ENCODE measurements at regions not wholly inside any gene's neighbourhood (a gene's known extent, or its start where the extent isn't known, plus 50 kb on each side); places are given as distances from the start of the nearest gene placed in this dataset.

DNA sequence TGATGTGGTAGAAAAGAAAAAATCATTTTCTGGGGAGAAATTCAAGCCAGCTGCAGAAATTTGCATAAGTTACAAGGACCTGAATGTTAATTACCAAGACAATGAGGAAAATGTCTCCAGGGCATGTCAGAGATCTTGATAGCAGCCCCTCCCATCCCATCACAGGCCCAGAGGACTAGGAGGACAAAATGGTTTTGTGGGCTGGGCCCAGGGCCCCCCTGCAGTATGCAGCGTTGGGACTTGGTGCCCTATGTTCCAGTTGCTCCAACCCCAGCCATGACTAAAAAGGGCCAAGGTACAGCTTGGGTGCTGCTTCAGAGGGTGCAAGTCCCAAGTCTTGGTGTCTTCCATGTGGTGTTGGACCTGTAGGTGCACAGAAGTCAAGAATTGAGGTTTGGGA is 76.6 kb upstream of the SOX1 start:
- Histone ChIP-seq H3K9me3 (ENCODE audit: low read depth, low read length, poor library complexity, severe bottlenecking) (peaks cover 7% of the 10 kb centered on the region), H3K4me3 (ENCODE audit: low read depth, low read length, poor library complexity, severe bottlenecking) (no peak overlapping the region), H3K4me1 (ENCODE audit: insufficient read depth, low read length, poor library complexity, severe bottlenecking) (no peaks in the 10 kb centered on the region), H3K27me3 (replicated peaks; ENCODE audit: insufficient read depth, low read depth, low read length, poor library complexity) (no peaks in the 10 kb centered on the region), H3K27ac (ENCODE audit: low read depth, low read length, poor library complexity, severe bottlenecking) (no peak overlapping the region), H3K36me3 (ENCODE audit: insufficient read depth, low read length, poor library complexity, severe bottlenecking) (no peaks in the 10 kb centered on the region)
- no peak for TF ChIP-seq EZH2 (IDR thresholded peaks at IDR 0.05; ENCODE audit: borderline replicate concordance, low read depth, low read length, poor library complexity, severe bottlenecking)
- TF ChIP-seq, protein P1, sequence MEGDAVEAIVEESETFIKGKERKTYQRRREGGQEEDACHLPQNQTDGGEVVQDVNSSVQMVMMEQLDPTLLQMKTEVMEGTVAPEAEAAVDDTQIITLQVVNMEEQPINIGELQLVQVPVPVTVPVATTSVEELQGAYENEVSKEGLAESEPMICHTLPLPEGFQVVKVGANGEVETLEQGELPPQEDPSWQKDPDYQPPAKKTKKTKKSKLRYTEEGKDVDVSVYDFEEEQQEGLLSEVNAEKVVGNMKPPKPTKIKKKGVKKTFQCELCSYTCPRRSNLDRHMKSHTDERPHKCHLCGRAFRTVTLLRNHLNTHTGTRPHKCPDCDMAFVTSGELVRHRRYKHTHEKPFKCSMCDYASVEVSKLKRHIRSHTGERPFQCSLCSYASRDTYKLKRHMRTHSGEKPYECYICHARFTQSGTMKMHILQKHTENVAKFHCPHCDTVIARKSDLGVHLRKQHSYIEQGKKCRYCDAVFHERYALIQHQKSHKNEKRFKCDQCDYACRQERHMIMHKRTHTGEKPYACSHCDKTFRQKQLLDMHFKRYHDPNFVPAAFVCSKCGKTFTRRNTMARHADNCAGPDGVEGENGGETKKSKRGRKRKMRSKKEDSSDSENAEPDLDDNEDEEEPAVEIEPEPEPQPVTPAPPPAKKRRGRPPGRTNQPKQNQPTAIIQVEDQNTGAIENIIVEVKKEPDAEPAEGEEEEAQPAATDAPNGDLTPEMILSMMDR (conservative IDR thresholded peaks at IDR 0.05; ENCODE audit: low read depth, low read length), result no peak
- intact Hi-C loops (cut with micrococcal nuclease; ENCODE audit: unreplicated experiment), result no loop called here
- CTCF ChIA-PET, result no interaction called here
- POLR2A ChIA-PET (ENCODE audit: low non-redundant PET), result no interaction called here
- DNase-seq (ENCODE audit: low spot score), result no peak
- no TSS peak for BruUV-seq (replicated peaks)

GRCh38 chr13:111992911-111993310 is 74.0 kb upstream of the SOX1 start:
- Histone ChIP-seq H3K4me3 (ENCODE audit: low read depth, low read length, poor library complexity, severe bottlenecking) (no peak overlapping the region), H3K4me1 (ENCODE audit: insufficient read depth, low read length, poor library complexity, severe bottlenecking) (no peaks in the 10 kb centered on the region), H3K27ac (ENCODE audit: low read depth, low read length, poor library complexity, severe bottlenecking) (no peak overlapping the region), H3K9me3 (ENCODE audit: low read depth, low read length, poor library complexity, severe bottlenecking) (peaks cover 7% of the 10 kb centered on the region), H3K36me3 (ENCODE audit: insufficient read depth, low read length, poor library complexity, severe bottlenecking) (no peaks in the 10 kb centered on the region), H3K27me3 (replicated peaks; ENCODE audit: insufficient read depth, low read depth, low read length, poor library complexity) (no peaks in the 10 kb centered on the region)
- no TSS peak for BruUV-seq (replicated peaks)
- POLR2A ChIA-PET (ENCODE audit: low non-redundant PET), result no interaction called here
- CTCF ChIA-PET, result no interaction called here
- intact Hi-C loops (cut with micrococcal nuclease; ENCODE audit: unreplicated experiment), result no loop called here
- DNase-seq (ENCODE audit: low spot score), result no peak
- TF ChIP-seq EZH2 (IDR thresholded peaks at IDR 0.05; ENCODE audit: borderline replicate concordance, low read depth, low read length, poor library complexity, severe bottlenecking), result no peak

GRCh38 chr13:111993691-111994090 is 73.3 kb upstream of the SOX1 start:
- no peak for DNase-seq (ENCODE audit: low spot score)
- no TSS peak for BruUV-seq (replicated peaks)
- no peaks in the 10 kb centered on the region for H3K36me3 ChIP-seq (ENCODE audit: insufficient read depth, low read length, poor library complexity, severe bottlenecking)
- TF ChIP-seq EZH2 (IDR thresholded peaks at IDR 0.05; ENCODE audit: borderline replicate concordance, low read depth, low read length, poor library complexity, severe bottlenecking), result no peak
- TF ChIP-seq, protein P1 (conservative IDR thresholded peaks at IDR 0.05; ENCODE audit: low read depth, low read length), result no peak
- intact Hi-C loops (cut with micrococcal nuclease; ENCODE audit: unreplicated experiment), result no loop called here
- no peak overlapping the region for H3K27ac ChIP-seq (ENCODE audit: low read depth, low read length, poor library complexity, severe bottlenecking)
- ChIA-PET POLR2A (ENCODE audit: low non-redundant PET) (no interaction called here), CTCF (no interaction called here)
- H3K27me3 ChIP-seq (replicated peaks; ENCODE audit: insufficient read depth, low read depth, low read length, poor library complexity), result peaks cover 3% of the 10 kb centered on the region
- H3K4me1 ChIP-seq (ENCODE audit: insufficient read depth, low read length, poor library complexity, severe bottlenecking), result no peaks in the 10 kb centered on the region
- H3K9me3 ChIP-seq (ENCODE audit: low read depth, low read length, poor library complexity, severe bottlenecking), result peaks cover 7% of the 10 kb centered on the region
- H3K4me3 ChIP-seq (ENCODE audit: low read depth, low read length, poor library complexity, severe bottlenecking), result no peak overlapping the region

DNA sequence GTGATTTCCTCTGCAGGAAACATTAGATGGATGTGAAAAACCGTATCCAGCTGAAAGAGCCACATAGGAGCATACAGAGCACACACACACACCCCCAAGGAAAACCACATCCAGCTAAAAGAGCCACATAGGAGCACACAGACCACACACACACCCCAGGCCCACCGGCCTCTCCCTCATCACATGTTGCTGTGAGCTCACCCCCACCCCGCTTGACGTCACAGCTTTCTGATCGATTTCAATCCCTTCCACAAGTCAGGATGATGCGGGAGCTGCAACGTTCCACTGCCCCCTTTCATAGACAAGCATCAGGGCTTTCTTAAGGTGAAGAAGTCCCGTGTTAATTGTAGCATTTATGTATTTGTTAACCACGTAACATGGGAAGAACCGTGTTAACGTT is 72.4 kb upstream of the SOX1 start:
- POLR2A ChIA-PET (ENCODE audit: low non-redundant PET), result interaction anchor here (0.6 kb wide), 1 partner anchor 11 kb away, joined by 3 read pairs; no protein-coding TSS in a partner anchor
- H3K36me3 ChIP-seq (ENCODE audit: insufficient read depth, low read length, poor library complexity, severe bottlenecking), result no peaks in the 10 kb centered on the region
- H3K4me1 ChIP-seq (ENCODE audit: insufficient read depth, low read length, poor library complexity, severe bottlenecking), result no peaks in the 10 kb centered on the region
- CTCF ChIA-PET, result interaction anchor here (0.6 kb wide), 1 partner anchor 489 kb away, joined by 7 read pairs; no protein-coding TSS in a partner anchor
- intact Hi-C loops (cut with micrococcal nuclease; ENCODE audit: unreplicated experiment), result no loop called here
- DNase-seq (ENCODE audit: low spot score), result no peak
- H3K9me3 ChIP-seq (ENCODE audit: low read depth, low read length, poor library complexity, severe bottlenecking), result peaks cover 7% of the 10 kb centered on the region
- H3K27ac ChIP-seq (ENCODE audit: low read depth, low read length, poor library complexity, severe bottlenecking), result no peak overlapping the region
- H3K4me3 ChIP-seq (ENCODE audit: low read depth, low read length, poor library complexity, severe bottlenecking), result no peak overlapping the region
- peaks cover 6% of the 10 kb centered on the region for H3K27me3 ChIP-seq (replicated peaks; ENCODE audit: insufficient read depth, low read depth, low read length, poor library complexity)
- TF ChIP-seq EZH2 (IDR thresholded peaks at IDR 0.05; ENCODE audit: borderline replicate concordance, low read depth, low read length, poor library complexity, severe bottlenecking), result no peak
- TF ChIP-seq, protein P1 (conservative IDR thresholded peaks at IDR 0.05; ENCODE audit: low read depth, low read length), result no peak
- no TSS peak for BruUV-seq (replicated peaks)

Data from A673 (cell line).